Activated CD4-positive, alpha-beta T cell treated with anti-CD3 and anti-CD28 coated beads, Interleukin-2, amount 50 U/mL, for 48 hours (primary cell): ENCODE measurements at regions not wholly inside any gene's neighbourhood (a gene's known extent, or its start where the extent isn't known, plus 50 kb on each side); places are given as distances from the start of the nearest gene placed in this dataset.

Source experiments
- DNase-seq, 2 experiments: peaks; one replicate each; pipeline ENCODE4 v3.0.0-alpha.2; 2020

DNA sequence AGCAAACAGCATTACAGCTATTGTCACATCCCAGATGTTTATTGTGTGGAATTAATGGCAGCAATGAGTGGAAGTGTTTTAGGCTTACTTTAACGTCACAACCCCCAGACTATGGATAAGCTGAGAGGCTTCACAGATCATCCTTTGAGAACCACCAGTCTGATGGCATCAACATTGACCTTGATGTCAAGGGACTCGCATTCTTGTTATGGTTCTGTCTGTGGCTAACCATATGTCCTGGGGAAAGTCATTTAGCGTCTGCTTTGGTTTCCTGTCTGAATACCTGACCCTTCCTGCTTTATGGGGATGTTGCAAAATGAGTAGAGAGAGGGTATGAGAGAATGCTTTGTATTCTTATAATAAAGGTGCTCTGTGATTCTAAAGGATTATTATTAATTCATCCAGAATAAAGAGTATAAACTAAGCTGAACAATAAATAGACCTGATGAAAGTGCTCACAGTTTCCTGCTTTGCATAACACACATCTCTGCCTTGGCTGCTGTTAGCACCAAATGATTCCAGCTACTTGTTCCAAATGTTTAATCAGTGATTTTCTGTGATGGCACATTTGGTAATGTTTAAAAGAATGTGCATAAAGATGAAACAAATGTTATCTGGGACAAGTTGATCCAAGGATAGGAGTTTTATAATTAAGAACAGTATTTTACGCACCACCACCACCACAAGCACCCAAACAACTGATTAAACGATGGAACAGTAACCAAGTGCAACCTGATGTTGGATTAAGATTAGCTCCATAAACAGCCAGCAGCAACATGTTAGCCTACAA lies 116.9 kb upstream of the LRIG3 start:
- DNase-seq: no peak

DNA sequence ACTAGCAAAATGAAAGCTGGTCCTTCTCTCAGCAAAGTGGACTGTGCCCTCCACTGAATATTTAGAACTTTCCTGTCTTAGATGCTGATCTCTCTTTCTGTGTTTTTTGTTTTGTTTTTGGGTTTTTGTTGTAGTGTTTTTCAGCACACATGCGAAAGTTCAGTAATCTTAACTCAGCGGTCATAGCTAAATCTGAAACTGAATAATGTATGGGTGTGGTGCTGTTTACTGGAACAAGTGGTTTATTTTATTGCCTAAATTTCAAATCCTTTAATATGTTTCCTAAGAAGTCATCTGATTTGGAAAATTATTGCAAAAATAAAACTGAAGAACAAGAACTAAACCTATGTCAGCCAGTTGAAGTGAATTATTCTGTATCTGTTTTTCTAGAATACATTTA lies 116.0 kb upstream of the LRIG3 start:
- no peak for DNase-seq

GRCh38 chr12:59031313-59031712 lies 111.0 kb upstream of the LRIG3 start:
- DNase-seq: no peak

DNA sequence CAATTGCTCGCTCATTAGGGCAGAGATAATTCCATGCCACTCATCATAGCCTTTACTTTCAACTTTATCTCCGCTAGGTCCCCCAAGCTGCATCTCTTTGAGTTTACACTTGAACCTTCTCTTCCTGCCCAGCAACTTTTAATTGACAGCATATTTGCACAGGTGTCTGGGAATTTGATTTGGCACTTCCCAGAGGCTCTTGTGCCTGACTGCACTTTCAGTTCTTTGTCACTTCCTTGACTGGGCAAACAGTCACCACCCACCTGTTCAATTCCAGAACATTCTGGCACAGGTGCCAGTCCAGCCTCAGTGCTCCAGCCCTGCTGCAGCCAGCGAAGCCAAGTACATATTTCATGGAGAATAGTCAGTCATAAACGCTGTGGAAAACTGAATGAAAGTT lies 110.1 kb upstream of the LRIG3 start:
- no peak for DNase-seq

- no peak for DNase-seq
Measured at GRCh38 chr12:59027199-59027598, 106.9 kb upstream of the LRIG3 start.

- DNase-seq: no peak
Measured at GRCh38 chr12:59023861-59024424, 103.6 kb upstream of the LRIG3 start.

DNA sequence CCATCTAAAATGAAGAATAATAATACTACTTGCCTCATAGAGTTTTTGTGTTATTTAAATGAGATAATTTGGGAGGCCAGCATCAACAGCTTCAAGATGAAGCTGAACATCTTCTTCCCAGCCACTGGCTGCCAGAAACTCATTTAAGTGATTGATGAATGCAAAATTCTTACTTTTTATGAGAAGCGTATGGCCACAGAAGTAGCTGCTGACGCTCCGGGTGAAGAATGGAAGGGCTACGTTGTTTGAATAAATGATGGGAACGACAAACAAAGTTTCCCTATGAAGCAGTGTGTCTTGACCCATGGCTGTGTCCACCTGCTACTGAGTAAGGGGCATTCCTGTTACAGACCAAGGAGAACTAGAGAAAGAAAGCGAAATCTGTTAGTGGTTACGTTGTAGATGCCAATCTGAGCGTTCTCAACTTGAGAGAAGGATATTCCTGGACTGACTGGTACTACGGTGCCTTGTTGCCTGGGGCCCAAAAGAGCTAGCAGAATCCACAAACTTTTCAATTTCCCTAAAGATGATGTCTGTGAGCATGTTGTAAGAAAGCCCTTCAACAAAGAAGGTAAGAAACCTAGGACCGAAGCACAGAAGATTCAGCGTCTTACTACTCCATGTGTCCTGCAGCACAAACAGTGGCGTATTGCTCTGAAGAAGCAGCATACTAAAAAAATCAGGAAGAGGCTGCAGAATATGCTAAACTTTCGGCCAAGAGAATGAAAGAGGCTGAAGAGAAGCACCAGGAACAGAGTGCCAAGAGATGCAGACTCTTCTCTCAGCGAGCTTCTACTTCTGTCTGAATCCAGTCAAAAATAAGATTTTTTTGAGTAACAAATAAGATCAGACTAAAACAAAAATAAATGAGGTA lies 100.0 kb upstream of the LRIG3 start:
- no peak for DNase-seq

DNA sequence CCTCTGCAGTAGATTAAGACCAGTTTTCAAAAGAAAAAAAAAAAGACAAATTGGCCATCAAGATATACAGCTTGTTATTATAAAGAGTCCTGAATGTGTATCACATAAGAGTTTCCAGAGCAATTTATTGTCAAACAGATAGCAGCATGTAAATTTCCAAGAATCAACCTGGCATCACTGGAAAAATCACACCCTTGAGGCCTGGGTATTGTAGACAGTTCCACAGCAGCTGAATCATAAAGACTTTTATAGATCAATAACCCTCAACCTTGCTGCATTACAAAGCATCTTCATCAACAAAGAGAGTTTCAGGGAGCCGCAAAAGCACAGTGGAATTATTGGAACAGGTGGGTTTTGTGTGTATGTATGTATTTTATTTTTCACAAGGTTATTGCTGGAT lies 94.6 kb upstream of the LRIG3 start:
- DNase-seq: no peak

- DNase-seq: no peak
Measured at GRCh38 chr12:59010941-59011340, 90.6 kb upstream of the LRIG3 start.

- no peak for DNase-seq
Measured at GRCh38 chr12:59010118-59010517, 89.8 kb upstream of the LRIG3 start.

GRCh38 chr12:59007620-59008019 lies 87.3 kb upstream of the LRIG3 start:
- DNase-seq: no peak

- no peak for DNase-seq
Measured at GRCh38 chr12:59005193-59005955, 85.1 kb upstream of the LRIG3 start.

DNA sequence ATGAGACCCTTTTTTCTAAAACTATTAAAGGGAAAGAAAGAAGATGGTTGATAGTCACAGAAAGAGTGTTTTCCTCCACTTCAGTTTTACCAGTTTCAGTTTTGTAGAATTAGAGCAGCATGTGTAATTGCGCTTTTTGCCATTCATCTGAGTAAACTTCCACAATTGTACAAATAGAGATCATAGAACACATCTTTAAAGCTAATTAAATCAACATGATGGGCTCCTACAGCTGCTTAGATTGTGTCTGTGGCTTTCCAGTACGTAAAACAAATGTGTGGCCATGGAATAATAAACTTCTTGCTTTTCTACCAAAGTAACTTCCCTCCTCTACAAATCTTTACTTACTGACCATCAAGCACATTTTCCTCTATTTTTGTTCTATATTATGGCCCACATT lies 84.2 kb upstream of the LRIG3 start:
- no peak for DNase-seq

GRCh38 chr12:58995666-58996363 lies 75.5 kb upstream of the LRIG3 start:
- no peak for DNase-seq

GRCh38 chr12:58988643-58989344 lies 68.5 kb upstream of the LRIG3 start:
- no peak for DNase-seq

DNA sequence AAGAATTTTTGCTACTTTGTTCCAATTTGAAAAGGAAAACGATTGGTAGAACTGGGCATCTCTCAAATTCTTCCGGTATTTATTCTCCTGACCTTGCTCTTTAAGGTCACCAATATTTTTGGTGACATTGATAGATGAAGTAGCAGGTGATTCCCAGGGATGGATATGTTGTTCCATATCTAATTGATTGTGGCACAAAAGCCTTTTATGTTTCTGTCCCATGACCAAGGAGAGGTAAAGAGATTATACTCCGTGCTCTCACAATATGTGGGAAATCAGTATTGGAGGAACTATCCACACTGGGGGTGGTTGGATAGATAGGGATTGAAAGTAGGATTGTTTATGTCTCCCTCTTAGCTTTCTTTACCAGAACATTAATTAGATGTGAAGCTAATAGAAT lies 61.7 kb upstream of the LRIG3 start:
- DNase-seq: no peak

DNA sequence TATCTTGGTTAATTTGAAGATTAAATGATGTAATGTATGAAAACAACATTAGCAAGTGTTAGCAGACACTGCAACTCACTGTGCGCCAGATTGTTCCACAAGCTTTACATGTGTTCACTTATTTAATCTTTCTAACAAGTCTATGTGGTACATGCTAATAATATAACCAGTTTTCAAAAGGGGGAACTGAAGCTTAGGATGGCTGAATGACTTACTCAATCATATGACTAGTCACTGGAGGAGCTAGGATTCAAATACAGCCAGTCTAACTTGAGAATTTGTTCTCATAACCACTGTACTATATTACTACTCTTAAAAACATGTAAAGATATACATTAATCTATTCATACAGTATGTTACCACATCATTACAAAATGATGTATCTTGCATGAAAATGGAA lies 60.5 kb upstream of the LRIG3 start:
- no peak for DNase-seq

DNA sequence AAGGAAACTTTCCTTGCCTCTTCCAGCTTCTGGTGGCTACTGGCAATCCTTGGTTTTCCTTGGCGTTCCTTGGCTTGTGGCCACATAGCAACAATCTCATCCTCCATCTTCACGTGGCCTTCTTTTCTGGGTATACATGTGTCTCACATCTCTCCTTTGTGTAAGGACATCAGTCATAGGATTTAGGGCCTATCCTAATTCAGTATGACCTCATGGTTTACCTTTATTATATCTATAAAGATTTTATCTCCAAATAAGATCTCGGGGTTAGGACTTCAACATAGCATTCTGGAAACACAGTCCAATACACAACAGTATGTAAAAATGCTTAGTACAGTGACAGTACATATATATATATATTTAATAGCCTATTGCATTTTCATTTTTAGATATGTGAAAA lies 58.4 kb upstream of the LRIG3 start:
- DNase-seq: no peak

DNA sequence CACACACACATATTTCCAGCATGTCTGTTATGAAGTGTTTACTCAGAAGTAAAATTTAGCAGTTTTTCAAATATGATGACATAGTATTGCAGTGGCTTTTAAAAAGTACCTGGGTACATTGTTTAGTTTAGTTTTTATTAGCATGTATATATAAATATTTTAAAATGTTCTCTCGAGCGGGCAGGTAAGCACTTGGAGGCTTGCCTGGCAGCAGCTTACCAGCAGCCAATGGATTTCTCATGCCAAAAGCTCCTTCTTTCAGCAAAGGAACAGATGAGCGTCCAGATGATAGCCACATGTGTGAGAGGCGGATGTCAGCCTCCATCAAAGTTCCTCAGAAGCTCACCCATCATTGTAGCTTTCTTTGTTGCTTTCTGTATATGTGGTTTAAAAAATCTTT lies 57.2 kb upstream of the LRIG3 start:
- no peak for DNase-seq

DNA sequence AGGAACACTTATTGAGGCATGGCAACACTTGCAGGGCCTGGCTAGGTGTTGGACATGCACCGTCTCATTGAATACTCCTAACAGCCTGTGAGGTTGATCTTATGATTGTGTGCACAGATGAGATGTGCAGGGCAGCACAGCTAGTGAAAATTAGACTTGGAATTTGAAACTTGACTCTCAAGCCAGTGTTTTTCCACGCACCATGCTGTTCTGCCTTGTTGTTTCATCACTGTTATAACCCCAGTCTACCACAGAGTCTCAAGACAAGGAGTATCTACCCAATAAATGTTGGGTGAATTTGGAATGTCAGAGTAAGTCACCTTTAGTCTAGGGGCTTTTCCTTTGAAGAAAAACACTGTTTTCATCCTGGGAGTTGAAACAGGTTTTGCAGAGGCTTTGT lies 55.8 kb upstream of the LRIG3 start:
- no peak for DNase-seq
